ENCODE measurements at regions not wholly inside any gene's neighbourhood (a gene's known extent, or its start where the extent isn't known, plus 50 kb on each side); places are given as distances from the start of the nearest gene placed in this dataset.

- peak; percentile 26 for DNase-seq
These were observed 279.1 kb downstream of the ZEB2 start for GRCh38 chr2:144240656-144241339.

GRCh38 chr2:144239726-144240125 is 280.2 kb downstream of the ZEB2 start:
- DNase-seq: no peak

GRCh38 chr2:144239306-144239705 is 280.6 kb downstream of the ZEB2 start:
- no peak for DNase-seq

GRCh38 chr2:144237830-144238627 is 281.9 kb downstream of the ZEB2 start:
- DNase-seq: peak; percentile 67

- DNase-seq: no peak
These were observed 282.8 kb downstream of the ZEB2 start for GRCh38 chr2:144237108-144237507.

- no peak for DNase-seq
These were observed 284.9 kb downstream of the ZEB2 start for GRCh38 chr2:144235050-144235449.

- no peak for DNase-seq
These were observed 285.4 kb downstream of the ZEB2 start for GRCh38 chr2:144234542-144234871.

GRCh38 chr2:144233733-144234541 is 286.0 kb downstream of the ZEB2 start:
- no peak for DNase-seq

GRCh38 chr2:144233317-144233716 is 286.6 kb downstream of the ZEB2 start:
- no peak for DNase-seq

- peak; percentile 7 for DNase-seq
These were observed 289.4 kb downstream of the ZEB2 start for GRCh38 chr2:144230448-144231085.

GRCh38 chr2:144230033-144230432 is 289.9 kb downstream of the ZEB2 start:
- no peak for DNase-seq

GRCh38 chr2:144229296-144229695 is 290.6 kb downstream of the ZEB2 start:
- DNase-seq: no peak

GRCh38 chr2:144227427-144228105 is 292.4 kb downstream of the ZEB2 start:
- DNase-seq: no peak

GRCh38 chr2:144225076-144225475 is 294.8 kb downstream of the ZEB2 start:
- DNase-seq: no peak

GRCh38 chr2:144224472-144224871 is 295.4 kb downstream of the ZEB2 start:
- no peak for DNase-seq

GRCh38 chr2:144219979-144220378 is 299.9 kb downstream of the ZEB2 start:
- no peak for DNase-seq

GRCh38 chr2:144217853-144218633 is 301.9 kb downstream of the ZEB2 start:
- peak; percentile 70 for DNase-seq

GRCh38 chr2:144215701-144216675 is 303.9 kb downstream of the ZEB2 start:
- DNase-seq: no peak

GRCh38 chr2:144215207-144215606 is 304.7 kb downstream of the ZEB2 start:
- no peak for DNase-seq

- DNase-seq: no peak
These were observed 306.1 kb downstream of the ZEB2 start for GRCh38 chr2:144213797-144214196.

Data from DMS53 (cell line).